ENCODE measurements at regions not wholly inside any gene's neighbourhood (a gene's known extent, or its start where the extent isn't known, plus 50 kb on each side); places are given as distances from the start of the nearest gene placed in this dataset.

DNA sequence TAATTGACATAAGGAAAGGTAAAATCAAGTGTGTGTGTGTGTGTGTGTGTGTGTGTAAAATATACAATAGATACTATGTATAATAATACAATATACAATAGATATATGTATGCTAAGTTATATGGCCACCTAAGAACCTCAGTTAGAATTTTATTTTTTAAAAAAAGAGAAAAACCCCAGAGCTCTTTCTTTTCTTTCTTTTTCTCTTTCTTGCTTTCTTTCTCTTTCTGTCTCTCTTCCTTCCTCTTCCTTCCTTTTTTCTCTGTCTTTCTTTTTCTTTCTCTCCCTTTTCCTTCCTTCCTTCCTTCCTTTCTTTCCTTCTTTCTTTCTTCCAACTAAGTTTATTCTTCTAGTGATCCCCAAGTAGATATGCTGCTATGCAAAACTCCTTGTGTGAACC, 64.6 kb upstream of the FN1 start:
- no peak for TF ChIP-seq CTCF (IDR thresholded peaks at IDR 0.05; ENCODE audit: low read length)
- Histone ChIP-seq H3K9ac (ENCODE audit: low read length) (no peak overlapping the region), H3K4me1 (ENCODE audit: insufficient read depth, low read length, severe bottlenecking) (no peaks in the 10 kb centered on the region), H3F3A (ENCODE audit: insufficient read depth, low read length) (no peaks in the 10 kb centered on the region), H2AFZ (ENCODE audit: low read length) (no peak overlapping the region), H3K9me3 (ENCODE audit: low read length) (no peaks in the 10 kb centered on the region), H3K9me2 (ENCODE audit: low read depth, low read length) (no peaks in the 10 kb centered on the region), H3K27ac (ENCODE audit: low read depth, low read length, poor library complexity, severe bottlenecking) (no peak overlapping the region), H4K20me1 (ENCODE audit: insufficient read depth, low read length) (no peaks in the 10 kb centered on the region), H3K79me2 (ENCODE audit: insufficient read depth, low read length) (no peaks in the 10 kb centered on the region), H3K4me2 (ENCODE audit: low read length) (no peak overlapping the region), H3K4me3 (ENCODE audit: low read depth, low read length, poor library complexity, severe bottlenecking) (no peak overlapping the region), H3K27me3 (ENCODE audit: insufficient read depth, low read length) (no peaks in the 10 kb centered on the region), H3K36me3 (ENCODE audit: insufficient read depth, low read length) (no peaks in the 10 kb centered on the region)

DNA sequence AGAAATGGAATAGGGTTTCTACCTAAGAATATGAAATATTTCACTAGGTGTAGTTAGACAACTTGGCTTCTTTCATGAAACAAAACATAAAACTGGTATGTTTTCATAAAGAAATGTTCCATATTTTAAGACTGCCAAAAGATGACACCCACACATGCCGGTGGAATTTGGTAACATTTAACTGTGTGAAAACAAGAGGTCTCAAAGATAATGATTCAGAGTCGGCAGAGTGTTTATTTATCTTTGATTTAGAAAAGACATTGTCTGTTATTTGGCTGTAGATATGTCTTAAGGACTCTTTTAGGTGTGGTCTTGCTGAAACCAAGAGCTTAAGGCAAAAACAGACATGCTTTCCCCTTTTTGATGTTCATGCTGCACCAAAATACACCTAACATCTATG, 63.5 kb upstream of the FN1 start:
- no peaks in the 10 kb centered on the region for H3K79me2 ChIP-seq (ENCODE audit: insufficient read depth, low read length)
- no peaks in the 10 kb centered on the region for H3K9me2 ChIP-seq (ENCODE audit: low read depth, low read length)
- no peak overlapping the region for H3K9ac ChIP-seq (ENCODE audit: low read length)
- TF ChIP-seq CTCF (IDR thresholded peaks at IDR 0.05; ENCODE audit: low read length), result no peak
- no peak for TF ChIP-seq EZH2 (IDR thresholded peaks at IDR 0.05; ENCODE audit: borderline replicate concordance, low read length)
- no peaks in the 10 kb centered on the region for H3F3A ChIP-seq (ENCODE audit: insufficient read depth, low read length)
- H3K27me3 ChIP-seq (ENCODE audit: insufficient read depth, low read length), result no peaks in the 10 kb centered on the region
- no peak overlapping the region for H3K4me3 ChIP-seq (ENCODE audit: low read depth, low read length, poor library complexity, severe bottlenecking)
- H3K36me3 ChIP-seq (ENCODE audit: insufficient read depth, low read length), result no peaks in the 10 kb centered on the region
- no peak overlapping the region for H2AFZ ChIP-seq (ENCODE audit: low read length)
- no peak overlapping the region for H3K27ac ChIP-seq (ENCODE audit: low read depth, low read length, poor library complexity, severe bottlenecking)
- H4K20me1 ChIP-seq (ENCODE audit: insufficient read depth, low read length), result no peaks in the 10 kb centered on the region
- H3K9me3 ChIP-seq (ENCODE audit: low read length), result no peaks in the 10 kb centered on the region
- H3K4me2 ChIP-seq (ENCODE audit: low read length), result no peak overlapping the region
- H3K4me1 ChIP-seq (ENCODE audit: insufficient read depth, low read length, severe bottlenecking), result no peaks in the 10 kb centered on the region

DNA sequence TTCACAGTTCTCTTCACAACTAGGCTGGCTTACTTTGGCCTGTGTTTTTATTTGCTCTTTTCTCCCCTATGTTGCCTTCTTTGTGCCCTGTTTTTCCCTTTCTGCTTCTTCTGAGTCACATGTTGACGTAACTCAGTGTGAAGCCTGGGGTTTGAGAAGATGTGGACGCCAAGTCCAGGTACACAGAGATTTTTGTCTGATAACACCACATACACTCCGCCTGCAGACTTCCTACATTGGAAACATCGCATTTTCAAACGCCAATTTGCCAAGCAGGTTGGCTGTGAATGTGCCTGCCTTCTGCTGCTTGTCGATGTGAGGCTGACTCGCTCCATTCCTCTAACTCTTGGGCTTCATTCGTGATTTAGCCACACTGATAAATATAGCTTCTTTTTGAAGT, 62.6 kb upstream of the FN1 start:
- Histone ChIP-seq H3K4me1 (ENCODE audit: insufficient read depth, low read length, severe bottlenecking) (no peaks in the 10 kb centered on the region), H3K79me2 (ENCODE audit: insufficient read depth, low read length) (no peaks in the 10 kb centered on the region), H3K27ac (ENCODE audit: low read depth, low read length, poor library complexity, severe bottlenecking) (no peak overlapping the region), H3K4me3 (ENCODE audit: low read depth, low read length, poor library complexity, severe bottlenecking) (no peak overlapping the region), H3K9me3 (ENCODE audit: low read length) (no peaks in the 10 kb centered on the region), H3K27me3 (ENCODE audit: insufficient read depth, low read length) (no peaks in the 10 kb centered on the region), H3K4me2 (ENCODE audit: low read length) (no peak overlapping the region), H3K9ac (ENCODE audit: low read length) (no peak overlapping the region), H2AFZ (ENCODE audit: low read length) (no peak overlapping the region), H3K9me2 (ENCODE audit: low read depth, low read length) (no peaks in the 10 kb centered on the region), H3K36me3 (ENCODE audit: insufficient read depth, low read length) (no peaks in the 10 kb centered on the region), H3F3A (ENCODE audit: insufficient read depth, low read length) (no peaks in the 10 kb centered on the region), H4K20me1 (ENCODE audit: insufficient read depth, low read length) (no peaks in the 10 kb centered on the region)
- TF ChIP-seq EZH2 (IDR thresholded peaks at IDR 0.05; ENCODE audit: borderline replicate concordance, low read length) (no peak), CTCF (IDR thresholded peaks at IDR 0.05; ENCODE audit: low read length) (no peak)
